ENCODE measurements at regions not wholly inside any gene's neighbourhood (a gene's known extent, or its start where the extent isn't known, plus 50 kb on each side); places are given as distances from the start of the nearest gene placed in this dataset.

- ChIA-PET CTCF (interaction anchor here (0.6 kb wide), 2 partner anchors 181 to 1619 kb away, joined by 3 to 7 read pairs; no protein-coding TSS in a partner anchor), POLR2A (interaction anchor here (0.7 kb wide), 1 partner anchor 57 kb away, joined by 4 read pairs; no protein-coding TSS in a partner anchor)
- DNase-seq (ENCODE audit: low read depth, low spot score): no peak
- TF ChIP-seq CTCF (IDR thresholded peaks at IDR 0.05) (no peak), REST (IDR thresholded peaks at IDR 0.05; ENCODE audit: insufficient read depth in 1 of 2, low read depth in 2 of 2, low read length in 1 of 2) (peak in 1 of 2 experiments; percentile 39; a peak in 2 of 4 replicates), TCF7L2 (IDR thresholded peaks at IDR 0.05; ENCODE audit: low read depth, low read length) (no peak), POLR2AphosphoS5 (IDR thresholded peaks at IDR 0.05; ENCODE audit: low read depth, low read length) (peak; percentile 48; the same call in 1 of the 2 replicates), SIN3A (IDR thresholded peaks at IDR 0.05; ENCODE audit: borderline replicate concordance, insufficient read depth, low read depth, low read length) (no peak)
- no peak overlapping the region for H3K4me3 ChIP-seq (ENCODE audit: low read depth in 2 of 2, low read length in 2 of 2)
- no peaks in the 10 kb centered on the region for H3K27me3 ChIP-seq (ENCODE audit: control insufficient read depth, insufficient read depth, low read length)
- ATAC-seq: peak; percentile 62
- no peaks in the 10 kb centered on the region for H3K36me3 ChIP-seq (ENCODE audit: control insufficient read depth, insufficient read depth, low read length)
- peak overlapping the region; percentile 93 for H3K27ac ChIP-seq (ENCODE audit: low read length)
- peaks cover 47% of the 10 kb centered on the region for H3K4me1 ChIP-seq (ENCODE audit: control insufficient read depth, insufficient read depth, low read length)
- in situ Hi-C loops (cut with HindIII; ENCODE audit: low pct_unique_long_range_greater_than_20kb, low sequenced_read_pairs): no loop called here
- intact Hi-C loops (cut with micrococcal nuclease; ENCODE audit: unreplicated experiment): no loop called here
- H3K9me3 ChIP-seq (ENCODE audit: control insufficient read depth, insufficient read depth, low read depth, low read length): no peaks in the 10 kb centered on the region
- no TSS peak for BruUV-seq (replicated peaks)
Measured at GRCh38 chr10:31754803-31755624, 173.6 kb downstream of the ARHGAP12 start.

GRCh38 chr10:31753681-31754080 is 174.9 kb downstream of the ARHGAP12 start:
- no peak for DNase-seq (ENCODE audit: low read depth, low spot score)
- Histone ChIP-seq H3K4me1 (ENCODE audit: control insufficient read depth, insufficient read depth, low read length) (peaks cover 54% of the 10 kb centered on the region), H3K27me3 (ENCODE audit: control insufficient read depth, insufficient read depth, low read length) (no peaks in the 10 kb centered on the region), H3K36me3 (ENCODE audit: control insufficient read depth, insufficient read depth, low read length) (no peaks in the 10 kb centered on the region), H3K9me3 (ENCODE audit: control insufficient read depth, insufficient read depth, low read depth, low read length) (no peaks in the 10 kb centered on the region), H3K4me3 (ENCODE audit: low read depth in 2 of 2, low read length in 2 of 2) (no peak overlapping the region), H3K27ac (ENCODE audit: low read length) (peak overlapping the region; percentile 93)
- no TSS peak for BruUV-seq (replicated peaks)
- TF ChIP-seq CTCF (IDR thresholded peaks at IDR 0.05): no peak
- TF ChIP-seq SIN3A (IDR thresholded peaks at IDR 0.05; ENCODE audit: borderline replicate concordance, insufficient read depth, low read depth, low read length): no peak
- no peak for TF ChIP-seq TCF7L2 (IDR thresholded peaks at IDR 0.05; ENCODE audit: low read depth, low read length)
- TF ChIP-seq REST (IDR thresholded peaks at IDR 0.05; ENCODE audit: insufficient read depth in 1 of 2, low read depth in 2 of 2, low read length in 1 of 2): no peak
- TF ChIP-seq POLR2AphosphoS5 (IDR thresholded peaks at IDR 0.05; ENCODE audit: low read depth, low read length): no peak
- intact Hi-C loops (cut with micrococcal nuclease; ENCODE audit: unreplicated experiment) (no loop called here), in situ Hi-C loops (cut with HindIII; ENCODE audit: low pct_unique_long_range_greater_than_20kb, low sequenced_read_pairs) (no loop called here)
- no peak for ATAC-seq
- CTCF ChIA-PET: no interaction called here
- POLR2A ChIA-PET: interaction anchor here (0.6 kb wide), 1 partner anchor 115 kb away, joined by 4 read pairs; no protein-coding TSS in a partner anchor
